ENCODE measurements at regions not wholly inside any gene's neighbourhood (a gene's known extent, or its start where the extent isn't known, plus 50 kb on each side); places are given as distances from the start of the nearest gene placed in this dataset.

GRCh38 chr22:48675830-48676145, 1151.9 kb downstream of the BRD1 start:
- Histone ChIP-seq H3K36me3 (ENCODE audit: low read length) (no peaks in the 10 kb centered on the region), H3K79me2 (ENCODE audit: insufficient read depth, low read length) (no peaks in the 10 kb centered on the region), H3F3A (ENCODE audit: insufficient read depth) (no peaks in the 10 kb centered on the region), H3K27ac (ENCODE audit: low read depth, low read length) (no peak overlapping the region), H3K9ac (ENCODE audit: low read length) (no peak overlapping the region), H3K9me3 (ENCODE audit: insufficient read depth, low read length) (no peaks in the 10 kb centered on the region), H3K9me2 (replicated peaks; ENCODE audit: insufficient read depth, low read length) (no peaks in the 10 kb centered on the region), H2AFZ (ENCODE audit: low read depth, low read length, severe bottlenecking) (no peak overlapping the region), H4K20me1 (ENCODE audit: low read depth, low read length) (no peaks in the 10 kb centered on the region), H3K4me2 (ENCODE audit: low read depth, low read length, poor library complexity, severe bottlenecking) (no peak overlapping the region), H3K27me3 (ENCODE audit: low read length) (no peaks in the 10 kb centered on the region), H3K4me3 (ENCODE audit: insufficient read depth, low read length, poor library complexity, severe bottlenecking) (no peak overlapping the region)
- TF ChIP-seq CTCF (IDR thresholded peaks at IDR 0.05; ENCODE audit: insufficient read depth, low read length, poor library complexity, severe bottlenecking) (no peak), EZH2phosphoT487 (conservative IDR thresholded peaks at IDR 0.05; ENCODE audit: low read length) (no peak)

GRCh38 chr22:48675141-48675829, 1152.4 kb downstream of the BRD1 start:
- no peak for TF ChIP-seq EZH2phosphoT487 (conservative IDR thresholded peaks at IDR 0.05; ENCODE audit: low read length)
- TF ChIP-seq CTCF (IDR thresholded peaks at IDR 0.05; ENCODE audit: insufficient read depth, low read length, poor library complexity, severe bottlenecking) = no peak
- no peak overlapping the region for H3K4me2 ChIP-seq (ENCODE audit: low read depth, low read length, poor library complexity, severe bottlenecking)
- H3K9me3 ChIP-seq (ENCODE audit: insufficient read depth, low read length) = no peaks in the 10 kb centered on the region
- H3K4me3 ChIP-seq (ENCODE audit: insufficient read depth, low read length, poor library complexity, severe bottlenecking) = no peak overlapping the region
- H3K79me2 ChIP-seq (ENCODE audit: insufficient read depth, low read length) = no peaks in the 10 kb centered on the region
- no peaks in the 10 kb centered on the region for H3K9me2 ChIP-seq (replicated peaks; ENCODE audit: insufficient read depth, low read length)
- H2AFZ ChIP-seq (ENCODE audit: low read depth, low read length, severe bottlenecking) = no peak overlapping the region
- no peaks in the 10 kb centered on the region for H3K36me3 ChIP-seq (ENCODE audit: low read length)
- no peaks in the 10 kb centered on the region for H3K27me3 ChIP-seq (ENCODE audit: low read length)
- no peaks in the 10 kb centered on the region for H3F3A ChIP-seq (ENCODE audit: insufficient read depth)
- no peak overlapping the region for H3K9ac ChIP-seq (ENCODE audit: low read length)
- no peaks in the 10 kb centered on the region for H4K20me1 ChIP-seq (ENCODE audit: low read depth, low read length)
- no peak overlapping the region for H3K27ac ChIP-seq (ENCODE audit: low read depth, low read length)

- no peak for TF ChIP-seq CTCF (IDR thresholded peaks at IDR 0.05; ENCODE audit: insufficient read depth, low read length, poor library complexity, severe bottlenecking)
- TF ChIP-seq EZH2phosphoT487 (conservative IDR thresholded peaks at IDR 0.05; ENCODE audit: low read length) = no peak
- no peaks in the 10 kb centered on the region for H3K27me3 ChIP-seq (ENCODE audit: low read length)
- H3K27ac ChIP-seq (ENCODE audit: low read depth, low read length) = no peak overlapping the region
- H3K4me2 ChIP-seq (ENCODE audit: low read depth, low read length, poor library complexity, severe bottlenecking) = no peak overlapping the region
- H3K9me3 ChIP-seq (ENCODE audit: insufficient read depth, low read length) = no peaks in the 10 kb centered on the region
- H4K20me1 ChIP-seq (ENCODE audit: low read depth, low read length) = no peaks in the 10 kb centered on the region
- H3K9ac ChIP-seq (ENCODE audit: low read length) = no peak overlapping the region
- H3K4me3 ChIP-seq (ENCODE audit: insufficient read depth, low read length, poor library complexity, severe bottlenecking) = no peak overlapping the region
- no peaks in the 10 kb centered on the region for H3K9me2 ChIP-seq (replicated peaks; ENCODE audit: insufficient read depth, low read length)
- no peaks in the 10 kb centered on the region for H3K79me2 ChIP-seq (ENCODE audit: insufficient read depth, low read length)
- no peak overlapping the region for H2AFZ ChIP-seq (ENCODE audit: low read depth, low read length, severe bottlenecking)
- no peaks in the 10 kb centered on the region for H3K36me3 ChIP-seq (ENCODE audit: low read length)
- H3F3A ChIP-seq (ENCODE audit: insufficient read depth) = no peaks in the 10 kb centered on the region
These were observed 1153.7 kb downstream of the BRD1 start for GRCh38 chr22:48673806-48674500.
